ENCODE measurements at regions not wholly inside any gene's neighbourhood (a gene's known extent, or its start where the extent isn't known, plus 50 kb on each side); places are given as distances from the start of the nearest gene placed in this dataset.

GRCh38 chr11:104259121-104259610 is 95.2 kb upstream of the PDGFD start:
- Histone ChIP-seq H3K9me3 (ENCODE audit: control insufficient read depth, insufficient read depth, low read depth, low read length) (no peaks in the 10 kb centered on the region), H3K27ac (ENCODE audit: extremely low read depth, low read depth, low read length) (no peak overlapping the region), H3K36me3 (ENCODE audit: control insufficient read depth in 2 of 2, insufficient read depth in 1 of 2, low read length in 2 of 2) (no peaks in the 10 kb centered on the region), H3K4me3 (ENCODE audit: low read depth, low read length) (no peak overlapping the region), H3K4me1 (ENCODE audit: control insufficient read depth, insufficient read depth, low read length) (no peaks in the 10 kb centered on the region)
- ChIA-PET POLR2A (no interaction called here), CTCF (no interaction called here)
- TF ChIP-seq KLF16 (tag by site-specific recombination; IDR thresholded peaks at IDR 0.05) (no peak), MYNN (tag by site-specific recombination; IDR thresholded peaks at IDR 0.05; ENCODE audit: borderline replicate concordance) (no peak), ZNF664 (tag by site-specific recombination; IDR thresholded peaks at IDR 0.05) (no peak), BCL11B (tag by site-specific recombination; IDR thresholded peaks at IDR 0.05; ENCODE audit: low read depth) (no peak), ZNF16 (tag by site-specific recombination; IDR thresholded peaks at IDR 0.05; ENCODE audit: low read depth) (no peak), ZNF114 (tag by site-specific recombination; IDR thresholded peaks at IDR 0.05) (no peak), ZXDB (tag by site-specific recombination; IDR thresholded peaks at IDR 0.05) (no peak), ZNF350 (tag by site-specific recombination; IDR thresholded peaks at IDR 0.05) (no peak), KLF17 (tag by site-specific recombination; IDR thresholded peaks at IDR 0.05) (no peak), ZNF629 (tag by site-specific recombination; IDR thresholded peaks at IDR 0.05) (no peak), ZBTB21 (tag by site-specific recombination; IDR thresholded peaks at IDR 0.05) (no peak), ZBTB7A (tag by site-specific recombination; IDR thresholded peaks at IDR 0.05; ENCODE audit: low read depth) (no peak), ZNF561 (tag by site-specific recombination; IDR thresholded peaks at IDR 0.05; ENCODE audit: borderline replicate concordance) (no peak), ZNF202 (tag by site-specific recombination; IDR thresholded peaks at IDR 0.05; ENCODE audit: borderline replicate concordance) (no peak)
- TF ChIP-seq, protein P1, sequence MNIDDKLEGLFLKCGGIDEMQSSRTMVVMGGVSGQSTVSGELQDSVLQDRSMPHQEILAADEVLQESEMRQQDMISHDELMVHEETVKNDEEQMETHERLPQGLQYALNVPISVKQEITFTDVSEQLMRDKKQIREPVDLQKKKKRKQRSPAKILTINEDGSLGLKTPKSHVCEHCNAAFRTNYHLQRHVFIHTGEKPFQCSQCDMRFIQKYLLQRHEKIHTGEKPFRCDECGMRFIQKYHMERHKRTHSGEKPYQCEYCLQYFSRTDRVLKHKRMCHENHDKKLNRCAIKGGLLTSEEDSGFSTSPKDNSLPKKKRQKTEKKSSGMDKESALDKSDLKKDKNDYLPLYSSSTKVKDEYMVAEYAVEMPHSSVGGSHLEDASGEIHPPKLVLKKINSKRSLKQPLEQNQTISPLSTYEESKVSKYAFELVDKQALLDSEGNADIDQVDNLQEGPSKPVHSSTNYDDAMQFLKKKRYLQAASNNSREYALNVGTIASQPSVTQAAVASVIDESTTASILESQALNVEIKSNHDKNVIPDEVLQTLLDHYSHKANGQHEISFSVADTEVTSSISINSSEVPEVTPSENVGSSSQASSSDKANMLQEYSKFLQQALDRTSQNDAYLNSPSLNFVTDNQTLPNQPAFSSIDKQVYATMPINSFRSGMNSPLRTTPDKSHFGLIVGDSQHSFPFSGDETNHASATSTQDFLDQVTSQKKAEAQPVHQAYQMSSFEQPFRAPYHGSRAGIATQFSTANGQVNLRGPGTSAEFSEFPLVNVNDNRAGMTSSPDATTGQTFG (tag by site-specific recombination; IDR thresholded peaks at IDR 0.05; ENCODE audit: borderline replicate concordance), result no peak

- CTCF ChIA-PET, result interaction anchor here (0.6 to 1.7 kb wide), 4 partner anchors 14 to 1606 kb away, joined by 3 to 8 read pairs (median 4); no protein-coding TSS in a partner anchor
- POLR2A ChIA-PET, result no interaction called here
- Histone ChIP-seq H3K9me3 (ENCODE audit: control insufficient read depth, insufficient read depth, low read depth, low read length) (no peaks in the 10 kb centered on the region), H3K36me3 (ENCODE audit: control insufficient read depth in 2 of 2, insufficient read depth in 1 of 2, low read length in 2 of 2) (no peaks in the 10 kb centered on the region), H3K4me1 (ENCODE audit: control insufficient read depth, insufficient read depth, low read length) (no peaks in the 10 kb centered on the region), H3K4me3 (ENCODE audit: low read depth, low read length) (no peak overlapping the region), H3K27ac (ENCODE audit: extremely low read depth, low read depth, low read length) (no peak overlapping the region)
- no peak for TF ChIP-seq ZBTB8A (tag by site-specific recombination; IDR thresholded peaks at IDR 0.05)
- no peak for TF ChIP-seq ZFP41 (tag by site-specific recombination; IDR thresholded peaks at IDR 0.05; ENCODE audit: borderline replicate concordance)
- TF ChIP-seq ZNF10 (tag by site-specific recombination; IDR thresholded peaks at IDR 0.05), result no peak
- TF ChIP-seq, protein P2, sequence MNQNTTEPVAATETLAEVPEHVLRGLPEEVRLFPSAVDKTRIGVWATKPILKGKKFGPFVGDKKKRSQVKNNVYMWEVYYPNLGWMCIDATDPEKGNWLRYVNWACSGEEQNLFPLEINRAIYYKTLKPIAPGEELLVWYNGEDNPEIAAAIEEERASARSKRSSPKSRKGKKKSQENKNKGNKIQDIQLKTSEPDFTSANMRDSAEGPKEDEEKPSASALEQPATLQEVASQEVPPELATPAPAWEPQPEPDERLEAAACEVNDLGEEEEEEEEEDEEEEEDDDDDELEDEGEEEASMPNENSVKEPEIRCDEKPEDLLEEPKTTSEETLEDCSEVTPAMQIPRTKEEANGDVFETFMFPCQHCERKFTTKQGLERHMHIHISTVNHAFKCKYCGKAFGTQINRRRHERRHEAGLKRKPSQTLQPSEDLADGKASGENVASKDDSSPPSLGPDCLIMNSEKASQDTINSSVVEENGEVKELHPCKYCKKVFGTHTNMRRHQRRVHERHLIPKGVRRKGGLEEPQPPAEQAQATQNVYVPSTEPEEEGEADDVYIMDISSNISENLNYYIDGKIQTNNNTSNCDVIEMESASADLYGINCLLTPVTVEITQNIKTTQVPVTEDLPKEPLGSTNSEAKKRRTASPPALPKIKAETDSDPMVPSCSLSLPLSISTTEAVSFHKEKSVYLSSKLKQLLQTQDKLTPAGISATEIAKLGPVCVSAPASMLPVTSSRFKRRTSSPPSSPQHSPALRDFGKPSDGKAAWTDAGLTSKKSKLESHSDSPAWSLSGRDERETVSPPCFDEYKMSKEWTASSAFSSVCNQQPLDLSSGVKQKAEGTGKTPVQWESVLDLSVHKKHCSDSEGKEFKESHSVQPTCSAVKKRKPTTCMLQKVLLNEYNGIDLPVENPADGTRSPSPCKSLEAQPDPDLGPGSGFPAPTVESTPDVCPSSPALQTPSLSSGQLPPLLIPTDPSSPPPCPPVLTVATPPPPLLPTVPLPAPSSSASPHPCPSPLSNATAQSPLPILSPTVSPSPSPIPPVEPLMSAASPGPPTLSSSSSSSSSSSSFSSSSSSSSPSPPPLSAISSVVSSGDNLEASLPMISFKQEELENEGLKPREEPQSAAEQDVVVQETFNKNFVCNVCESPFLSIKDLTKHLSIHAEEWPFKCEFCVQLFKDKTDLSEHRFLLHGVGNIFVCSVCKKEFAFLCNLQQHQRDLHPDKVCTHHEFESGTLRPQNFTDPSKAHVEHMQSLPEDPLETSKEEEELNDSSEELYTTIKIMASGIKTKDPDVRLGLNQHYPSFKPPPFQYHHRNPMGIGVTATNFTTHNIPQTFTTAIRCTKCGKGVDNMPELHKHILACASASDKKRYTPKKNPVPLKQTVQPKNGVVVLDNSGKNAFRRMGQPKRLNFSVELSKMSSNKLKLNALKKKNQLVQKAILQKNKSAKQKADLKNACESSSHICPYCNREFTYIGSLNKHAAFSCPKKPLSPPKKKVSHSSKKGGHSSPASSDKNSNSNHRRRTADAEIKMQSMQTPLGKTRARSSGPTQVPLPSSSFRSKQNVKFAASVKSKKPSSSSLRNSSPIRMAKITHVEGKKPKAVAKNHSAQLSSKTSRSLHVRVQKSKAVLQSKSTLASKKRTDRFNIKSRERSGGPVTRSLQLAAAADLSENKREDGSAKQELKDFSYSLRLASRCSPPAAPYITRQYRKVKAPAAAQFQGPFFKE (tag by site-specific recombination; IDR thresholded peaks at IDR 0.05; ENCODE audit: borderline replicate concordance), result no peak
- TF ChIP-seq ZEB2 (tag by site-specific recombination; IDR thresholded peaks at IDR 0.05), result no peak
Observed at GRCh38 chr11:104256525-104256924, 92.6 kb upstream of the PDGFD start.

Measured in HEK293 (cell line).